Right lung (tissue), 2 donors: ENCODE measurements at regions not wholly inside any gene's neighbourhood (a gene's known extent, or its start where the extent isn't known, plus 50 kb on each side); places are given as distances from the start of the nearest gene placed in this dataset.
A peak's percentile ranks its signal among the peaks of the same experiment; 100 is the strongest.

Source experiments
- DNase-seq, 2 donors: peaks; one replicate each; pipeline ENCODE4 v3.0.0-alpha.2; 2013

DNA sequence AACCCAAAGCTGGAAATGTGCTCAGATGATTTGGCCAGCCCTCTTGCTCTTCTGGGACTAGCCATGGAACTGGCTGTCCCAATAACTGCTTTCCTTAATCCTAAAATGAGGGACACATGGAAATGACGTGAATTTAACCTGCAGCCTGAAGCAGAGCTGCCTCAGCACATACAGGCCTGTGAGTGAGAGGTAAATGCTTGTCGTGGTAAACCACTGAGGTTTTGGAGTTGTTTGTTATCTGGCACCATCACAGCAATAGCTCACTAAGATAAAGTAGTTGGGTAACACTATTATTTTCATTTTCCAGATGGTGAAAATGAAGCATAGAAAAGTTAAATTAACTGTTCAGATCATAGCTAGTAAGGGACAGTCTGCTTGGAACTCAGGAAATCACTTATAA is 333.4 kb upstream of the CHD6 start:
- no peak for DNase-seq

- DNase-seq, result no peak
Measured at GRCh38 chr20:41939659-41940058, 321.5 kb upstream of the CHD6 start.

- no peak for DNase-seq
Measured at GRCh38 chr20:41938353-41938752, 320.2 kb upstream of the CHD6 start.

DNA sequence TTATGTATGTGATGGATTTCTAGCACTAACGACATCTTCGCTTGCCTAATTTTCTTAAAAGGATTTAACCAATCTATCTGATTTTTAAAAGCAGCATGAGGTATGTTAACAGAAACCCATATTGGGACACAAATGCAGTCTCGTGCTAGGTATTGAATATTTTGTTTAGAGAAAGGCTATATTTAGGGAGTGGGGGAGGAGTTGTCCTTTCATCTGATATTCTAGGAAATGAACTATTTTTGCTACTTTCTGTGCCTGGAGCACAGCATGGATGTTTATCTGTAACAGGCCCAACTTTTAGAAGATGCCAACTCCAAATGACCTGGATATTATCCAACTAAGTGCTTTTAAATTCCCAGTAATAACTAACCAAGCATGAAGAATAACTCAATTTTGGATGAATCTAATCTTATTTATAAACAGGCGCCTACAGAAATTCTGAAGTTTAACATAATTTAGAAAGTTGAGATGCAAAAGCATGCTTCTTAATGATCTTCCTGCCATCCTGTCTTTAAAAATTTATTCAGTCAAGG is 317.1 kb upstream of the CHD6 start:
- DNase-seq, result peak; percentile 2 to 6

DNA sequence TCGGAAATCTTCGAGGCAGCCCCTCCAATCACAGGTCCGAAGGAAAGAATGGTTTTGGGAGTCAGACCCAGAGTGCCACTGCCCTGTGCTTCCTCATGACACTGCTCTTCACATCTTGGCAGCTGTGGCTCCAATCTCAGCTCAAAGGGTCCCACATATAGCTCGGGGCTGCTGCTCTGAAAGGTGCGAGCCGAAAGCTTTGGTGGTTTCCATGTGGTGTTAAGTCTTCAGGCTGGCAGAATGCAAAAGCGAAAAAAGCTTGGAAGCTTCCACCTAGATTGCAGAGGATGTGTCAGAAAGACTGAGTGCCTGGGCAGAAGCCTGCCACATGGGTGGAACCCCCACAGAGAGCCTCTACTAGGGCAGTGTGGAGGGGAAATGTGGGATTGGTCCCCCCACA is 314.3 kb upstream of the CHD6 start:
- DNase-seq, result no peak

- no peak for DNase-seq
Measured at GRCh38 chr20:41927655-41928054, 309.5 kb upstream of the CHD6 start.

DNA sequence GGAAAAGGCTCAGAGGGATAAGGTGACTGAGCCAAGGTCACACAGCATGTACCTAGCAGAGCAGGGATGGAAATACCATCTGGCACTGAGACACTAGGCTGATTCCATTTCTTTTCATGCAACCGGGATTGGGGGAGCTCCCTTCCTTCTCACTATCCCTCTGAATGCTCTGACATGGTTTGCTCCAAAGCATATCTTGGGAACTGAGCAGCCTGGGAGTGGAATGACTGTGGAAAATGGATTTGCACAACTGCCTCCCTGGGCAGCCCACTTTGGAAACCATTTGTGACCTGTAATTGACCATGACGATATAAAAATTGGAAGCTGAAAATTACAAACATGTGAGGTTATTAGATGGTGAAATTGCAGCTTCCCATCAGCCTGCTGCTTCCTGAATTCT is 309.0 kb upstream of the CHD6 start:
- no peak for DNase-seq

GRCh38 chr20:41925476-41925875 is 307.3 kb upstream of the CHD6 start:
- DNase-seq, result no peak

- DNase-seq, result no peak
Measured at GRCh38 chr20:41923624-41924023, 305.4 kb upstream of the CHD6 start.

- no peak for DNase-seq
Measured at GRCh38 chr20:41913146-41913545, 295.0 kb upstream of the CHD6 start.

GRCh38 chr20:41910558-41910957 is 292.4 kb upstream of the CHD6 start:
- no peak for DNase-seq

DNA sequence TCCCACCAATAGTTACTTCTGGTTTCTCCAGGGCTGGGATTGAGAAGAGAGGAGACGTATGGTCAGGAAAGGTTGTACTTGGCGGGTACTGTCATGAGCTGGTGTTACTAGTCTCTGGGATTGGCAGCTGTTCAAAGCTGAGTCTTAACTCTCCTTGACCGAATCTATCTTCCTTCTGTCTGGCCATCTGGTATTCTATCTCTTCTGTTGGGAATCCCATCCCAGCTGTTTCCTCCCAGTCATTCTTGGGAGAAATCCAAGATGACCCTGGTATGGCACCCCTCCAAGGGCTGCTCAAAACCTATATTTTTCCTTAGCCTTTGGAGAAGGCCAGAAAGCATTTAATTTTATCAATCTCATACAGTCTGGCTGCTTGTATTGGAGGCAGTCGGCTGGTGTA is 287.0 kb upstream of the CHD6 start:
- peak; percentile 6 to 7 for DNase-seq

DNA sequence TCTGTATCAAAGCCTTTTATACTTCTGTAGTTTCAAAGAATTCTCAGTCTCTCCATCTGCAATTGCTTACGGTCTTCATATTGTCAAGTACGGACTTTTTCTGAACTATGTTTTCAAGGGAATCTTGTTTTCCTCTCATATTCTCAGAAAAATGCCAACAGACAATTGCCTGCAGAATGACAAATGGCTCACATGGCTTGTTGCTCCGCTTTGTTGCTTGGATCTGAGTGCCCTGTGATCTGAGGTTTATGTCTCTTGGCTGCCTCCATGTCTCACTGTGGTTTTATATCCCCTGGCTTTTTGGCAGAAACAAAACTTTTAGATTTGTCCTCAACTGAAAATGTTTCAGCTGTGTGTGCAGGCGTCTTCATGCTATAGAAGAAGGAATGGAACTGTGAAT is 285.4 kb upstream of the CHD6 start:
- peak; percentile 19 to 38 for DNase-seq

DNA sequence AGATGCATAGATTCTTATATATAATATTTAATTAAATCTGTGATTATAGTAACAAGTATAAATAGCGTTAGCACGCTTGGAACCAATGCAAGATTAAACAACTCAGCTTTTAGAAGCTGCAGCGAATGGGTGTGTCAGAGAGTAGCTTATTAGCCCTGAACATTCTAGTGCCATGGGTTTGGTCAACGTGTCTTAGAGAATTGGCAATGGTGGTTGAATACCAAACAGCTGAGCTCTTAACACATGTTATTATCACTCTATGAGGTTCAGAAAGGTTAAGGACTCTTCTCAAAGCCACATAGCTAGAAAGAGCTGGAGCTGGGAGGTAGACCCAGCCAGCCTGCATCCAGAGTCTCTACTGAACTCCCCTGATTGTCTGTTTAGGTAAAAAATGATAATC is 284.2 kb upstream of the CHD6 start:
- DNase-seq, result no peak

DNA sequence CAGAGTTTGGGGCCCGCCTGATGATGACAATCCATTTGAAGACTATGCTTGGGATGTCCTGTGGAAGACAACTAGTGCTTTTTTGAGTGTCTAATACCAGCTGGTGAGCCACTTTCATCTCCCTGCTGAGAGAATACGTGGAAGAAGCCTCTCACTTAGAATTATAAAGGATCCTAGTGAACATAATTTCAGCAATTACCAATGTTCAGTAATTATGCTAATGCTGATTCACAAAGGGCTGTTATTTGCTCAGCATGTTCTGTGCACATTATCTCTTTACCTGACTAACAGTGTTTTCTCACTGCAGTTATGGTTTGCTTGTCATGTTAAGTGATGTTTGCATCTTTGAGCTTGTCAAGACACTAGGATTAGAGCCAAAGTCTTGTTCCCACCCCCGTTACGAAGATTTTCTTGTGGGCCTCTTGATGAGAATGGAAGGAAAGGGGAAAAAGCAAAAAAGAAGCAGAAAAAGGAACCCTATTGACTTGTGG is 282.1 kb upstream of the CHD6 start:
- no peak for DNase-seq

GRCh38 chr20:41897708-41898107 is 279.5 kb upstream of the CHD6 start:
- no peak for DNase-seq

- no peak for DNase-seq
Measured at GRCh38 chr20:41895241-41896032, 277.3 kb upstream of the CHD6 start.

- DNase-seq, result no peak
Measured at GRCh38 chr20:41894255-41894963, 276.2 kb upstream of the CHD6 start.

DNA sequence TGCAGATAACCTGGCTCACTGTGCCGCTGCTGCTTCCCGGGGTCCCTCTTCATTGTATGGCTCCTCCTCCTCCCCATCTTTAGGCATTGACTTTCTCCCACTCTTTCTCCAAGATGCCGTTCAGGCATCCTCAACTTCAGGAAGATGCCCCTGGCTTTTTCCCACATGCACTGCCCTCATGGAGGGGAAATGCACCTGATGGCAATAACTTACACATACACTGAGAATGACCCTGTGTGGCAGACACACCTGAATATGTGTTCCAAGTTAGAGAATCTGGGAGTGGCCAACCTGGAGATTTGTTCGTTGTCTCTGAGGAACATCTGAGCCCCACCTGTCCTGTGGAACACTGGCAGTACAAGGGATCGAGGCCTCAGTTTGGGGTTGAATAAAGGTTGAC is 273.9 kb upstream of the CHD6 start:
- no peak for DNase-seq

DNA sequence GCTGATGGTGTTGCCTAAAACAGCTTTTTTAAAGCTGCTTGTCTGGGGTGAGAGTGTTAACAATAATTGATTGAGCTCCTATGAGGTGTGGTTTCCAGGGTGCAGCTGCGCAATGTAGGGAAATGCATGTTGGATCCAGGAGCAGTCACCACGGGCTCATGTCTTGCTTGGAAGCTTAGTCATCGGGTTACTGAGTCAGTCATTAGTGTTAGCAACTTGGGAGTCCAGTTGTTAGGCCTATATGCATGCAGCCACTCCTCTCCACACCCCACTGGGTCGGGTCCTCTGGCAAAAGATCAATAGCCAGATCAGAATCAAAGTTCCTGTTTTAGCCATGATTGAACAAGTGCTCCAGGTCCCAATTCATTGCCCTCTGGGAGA is 271.7 kb upstream of the CHD6 start:
- no peak for DNase-seq

DNA sequence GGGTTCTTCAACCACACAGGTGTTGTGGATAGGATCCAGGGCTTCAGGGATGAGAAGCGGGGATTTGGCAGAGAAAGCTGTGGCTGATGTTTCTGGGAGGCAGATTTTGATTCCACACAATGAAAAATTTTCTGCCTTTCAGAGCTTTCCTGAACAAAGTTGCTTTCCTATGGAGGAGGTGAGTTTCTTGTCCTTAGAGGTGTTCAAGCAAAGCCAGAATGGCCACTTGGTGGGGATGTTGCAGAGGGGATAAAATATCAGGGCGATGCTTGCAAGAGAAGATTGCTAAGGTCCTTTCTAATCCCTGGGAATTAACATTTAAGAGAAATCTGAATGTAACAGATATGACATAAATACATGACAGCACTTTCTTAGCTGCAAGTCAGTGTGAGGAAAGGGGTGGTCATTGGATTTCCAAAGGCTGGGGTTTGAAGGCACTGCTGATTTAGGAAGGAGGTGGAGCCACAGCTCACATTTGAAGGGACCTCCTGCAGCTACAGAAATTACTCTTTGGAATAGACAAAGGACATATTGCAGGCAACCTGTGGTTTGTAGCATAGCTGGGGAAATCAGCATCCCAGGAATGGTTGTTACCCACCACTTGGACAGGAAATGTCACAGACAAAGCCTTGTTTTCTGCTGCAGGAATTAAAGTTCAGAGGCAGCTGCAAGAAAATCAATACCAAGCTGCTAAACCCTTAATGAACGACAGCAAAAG is 271.1 kb upstream of the CHD6 start:
- DNase-seq, result no peak

- DNase-seq, result no peak
Measured at GRCh38 chr20:41888434-41888833, 270.3 kb upstream of the CHD6 start.

DNA sequence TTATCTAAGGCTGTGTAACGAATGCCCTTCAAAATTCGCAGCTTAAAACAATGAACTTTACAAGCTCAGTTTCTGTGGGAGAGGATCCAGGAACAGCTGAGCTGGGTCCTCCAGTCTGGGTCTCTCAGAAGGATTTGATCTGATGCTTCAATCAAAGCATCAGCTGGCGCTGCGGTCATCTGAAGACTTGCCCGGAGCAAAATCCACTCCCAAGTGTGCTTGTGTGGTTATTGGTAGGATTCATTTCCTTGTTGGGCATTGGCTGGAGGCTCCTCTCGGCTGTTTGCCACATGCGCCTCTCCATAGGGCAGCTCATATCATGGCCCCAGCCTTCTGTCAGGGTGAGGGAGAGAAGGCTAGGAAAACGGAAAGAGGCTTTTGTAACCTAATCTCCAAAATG is 269.3 kb upstream of the CHD6 start:
- DNase-seq, result no peak
